ENCODE measurements at regions not wholly inside any gene's neighbourhood (a gene's known extent, or its start where the extent isn't known, plus 50 kb on each side); places are given as distances from the start of the nearest gene placed in this dataset.

DNA sequence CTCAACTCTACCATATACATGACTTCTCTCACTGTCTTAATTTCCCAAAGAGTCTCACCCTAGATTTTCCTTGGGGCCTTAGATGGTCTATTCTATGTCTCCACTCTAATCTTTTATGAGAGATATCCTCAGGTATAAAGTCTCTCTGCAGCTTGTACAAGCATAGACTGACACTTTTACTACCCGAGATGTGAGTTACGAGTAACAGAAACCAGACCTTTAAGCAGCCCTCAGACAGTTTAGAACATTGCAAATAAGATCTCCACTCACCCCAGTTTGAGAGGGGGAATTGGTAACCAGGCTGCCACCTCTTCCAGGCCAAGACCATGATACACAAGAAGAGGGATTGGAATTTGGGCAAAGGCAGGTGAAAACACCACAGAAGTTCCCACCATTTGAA lies 542.5 kb downstream of the TLE4 start:
- Histone ChIP-seq H3K9ac (ENCODE audit: low read length) (no peak overlapping the region), H3K79me1 (replicated peaks; ENCODE audit: low read length, poor library complexity, severe bottlenecking) (no peaks in the 10 kb centered on the region), H3K14ac (ENCODE audit: low read length in 2 of 2) (no peak overlapping the region), H3K27ac (ENCODE audit: low read length, poor library complexity, severe bottlenecking) (no peak overlapping the region), H3K4me1 (ENCODE audit: control insufficient read depth, insufficient read depth, low read depth, low read length) (no peaks in the 10 kb centered on the region), H2BK5ac (ENCODE audit: low read depth, low read length, poor library complexity, severe bottlenecking) (no peak overlapping the region), H3K27me3 (ENCODE audit: control insufficient read depth in 1 of 2, insufficient read depth in 1 of 2, low read length in 2 of 2) (no peaks in the 10 kb centered on the region), H3K4me2 (ENCODE audit: low read length, poor library complexity, severe bottlenecking) (no peak overlapping the region), H3K4me3 (ENCODE audit: insufficient read depth in 1 of 2, low read depth in 1 of 2, low read length in 2 of 2) (no peak overlapping the region), H3K23ac (ENCODE audit: low read length in 2 of 2) (no peak overlapping the region), H2AK5ac (ENCODE audit: low read length, severe bottlenecking) (no peak overlapping the region), H3K9me3 (ENCODE audit: control insufficient read depth, low read length) (peaks cover 15% of the 10 kb centered on the region), H2BK120ac (ENCODE audit: low read depth, low read length) (no peak overlapping the region), H3K4ac (ENCODE audit: low read depth in 1 of 2, low read length in 2 of 2) (no peak overlapping the region), H3K36me3 (ENCODE audit: control insufficient read depth in 1 of 2, insufficient read depth in 2 of 2, low read depth in 1 of 2, low read length in 2 of 2) (no peaks in the 10 kb centered on the region), H2BK12ac (ENCODE audit: low read length in 2 of 2) (no peak overlapping the region), H4K91ac (ENCODE audit: low read length) (no peak overlapping the region), H4K8ac (ENCODE audit: low read length) (no peak overlapping the region), H3K18ac (ENCODE audit: low read depth in 1 of 2, low read length in 2 of 2) (no peak overlapping the region), H2AFZ (ENCODE audit: low read depth, low read length) (no peak overlapping the region), H2BK15ac (ENCODE audit: low read depth, poor library complexity, severe bottlenecking) (no peak overlapping the region)
- DNase-seq: no peak
- 83% methylated on average over 1 of the region's 2 CpGs for WGBS

- H4K91ac ChIP-seq (ENCODE audit: low read length): no peak overlapping the region
- WGBS: 48% methylated on average over 3 of the region's 3 CpGs
- no peak overlapping the region for H2AFZ ChIP-seq (ENCODE audit: low read depth, low read length)
- H3K4me1 ChIP-seq (ENCODE audit: control insufficient read depth, insufficient read depth, low read depth, low read length): no peaks in the 10 kb centered on the region
- H3K14ac ChIP-seq (ENCODE audit: low read length in 2 of 2): no peak overlapping the region
- H3K27ac ChIP-seq (ENCODE audit: low read length, poor library complexity, severe bottlenecking): no peak overlapping the region
- H2AK5ac ChIP-seq (ENCODE audit: low read length, severe bottlenecking): no peak overlapping the region
- no peaks in the 10 kb centered on the region for H3K79me1 ChIP-seq (replicated peaks; ENCODE audit: low read length, poor library complexity, severe bottlenecking)
- H3K36me3 ChIP-seq (ENCODE audit: control insufficient read depth in 1 of 2, insufficient read depth in 2 of 2, low read depth in 1 of 2, low read length in 2 of 2): no peaks in the 10 kb centered on the region
- no peaks in the 10 kb centered on the region for H3K9me3 ChIP-seq (ENCODE audit: control insufficient read depth, low read length)
- no peak overlapping the region for H3K23ac ChIP-seq (ENCODE audit: low read length in 2 of 2)
- no peak overlapping the region for H2BK120ac ChIP-seq (ENCODE audit: low read depth, low read length)
- no peak overlapping the region for H2BK5ac ChIP-seq (ENCODE audit: low read depth, low read length, poor library complexity, severe bottlenecking)
- H3K4ac ChIP-seq (ENCODE audit: low read depth in 1 of 2, low read length in 2 of 2): no peak overlapping the region
- no peak overlapping the region for H3K9ac ChIP-seq (ENCODE audit: low read length)
- H3K4me2 ChIP-seq (ENCODE audit: low read length, poor library complexity, severe bottlenecking): no peak overlapping the region
- no peak overlapping the region for H4K8ac ChIP-seq (ENCODE audit: low read length)
- H3K27me3 ChIP-seq (ENCODE audit: control insufficient read depth in 1 of 2, insufficient read depth in 1 of 2, low read length in 2 of 2): no peaks in the 10 kb centered on the region
- no peak overlapping the region for H2BK15ac ChIP-seq (ENCODE audit: low read depth, poor library complexity, severe bottlenecking)
- H2BK12ac ChIP-seq (ENCODE audit: low read length in 2 of 2): no peak overlapping the region
- no peak for DNase-seq
- no peak overlapping the region for H3K4me3 ChIP-seq (ENCODE audit: insufficient read depth in 1 of 2, low read depth in 1 of 2, low read length in 2 of 2)
- H3K18ac ChIP-seq (ENCODE audit: low read depth in 1 of 2, low read length in 2 of 2): no peak overlapping the region
These were observed 536.3 kb downstream of the TLE4 start for GRCh38 chr9:80107931-80108660.

- Histone ChIP-seq H4K91ac (ENCODE audit: low read length) (no peak overlapping the region), H2AFZ (ENCODE audit: low read depth, low read length) (no peak overlapping the region), H3K79me1 (replicated peaks; ENCODE audit: low read length, poor library complexity, severe bottlenecking) (no peaks in the 10 kb centered on the region), H2AK5ac (ENCODE audit: low read length, severe bottlenecking) (no peak overlapping the region), H4K8ac (ENCODE audit: low read length) (no peak overlapping the region), H3K9ac (ENCODE audit: low read length) (no peak overlapping the region), H3K27ac (ENCODE audit: low read length, poor library complexity, severe bottlenecking) (no peak overlapping the region), H3K23ac (ENCODE audit: low read length in 2 of 2) (no peak overlapping the region), H2BK12ac (ENCODE audit: low read length in 2 of 2) (no peak overlapping the region), H3K4me1 (ENCODE audit: control insufficient read depth, insufficient read depth, low read depth, low read length) (no peaks in the 10 kb centered on the region), H3K14ac (ENCODE audit: low read length in 2 of 2) (no peak overlapping the region), H2BK5ac (ENCODE audit: low read depth, low read length, poor library complexity, severe bottlenecking) (no peak overlapping the region), H3K27me3 (ENCODE audit: control insufficient read depth in 1 of 2, insufficient read depth in 1 of 2, low read length in 2 of 2) (no peaks in the 10 kb centered on the region), H3K18ac (ENCODE audit: low read depth in 1 of 2, low read length in 2 of 2) (no peak overlapping the region), H3K9me3 (ENCODE audit: control insufficient read depth, low read length) (peaks cover 6% of the 10 kb centered on the region), H3K4me2 (ENCODE audit: low read length, poor library complexity, severe bottlenecking) (no peak overlapping the region), H3K4me3 (ENCODE audit: insufficient read depth in 1 of 2, low read depth in 1 of 2, low read length in 2 of 2) (no peak overlapping the region), H2BK120ac (ENCODE audit: low read depth, low read length) (no peak overlapping the region), H3K4ac (ENCODE audit: low read depth in 1 of 2, low read length in 2 of 2) (no peak overlapping the region), H3K36me3 (ENCODE audit: control insufficient read depth in 1 of 2, insufficient read depth in 2 of 2, low read depth in 1 of 2, low read length in 2 of 2) (no peaks in the 10 kb centered on the region), H2BK15ac (ENCODE audit: low read depth, poor library complexity, severe bottlenecking) (no peak overlapping the region)
- 93% methylated on average over 4 of the region's 4 CpGs for WGBS
- DNase-seq: no peak
These were observed 525.7 kb downstream of the TLE4 start for GRCh38 chr9:80097476-80097875.

- Histone ChIP-seq H3K9me3 (ENCODE audit: control insufficient read depth, low read length) (peaks cover 3% of the 10 kb centered on the region), H3K79me1 (replicated peaks; ENCODE audit: low read length, poor library complexity, severe bottlenecking) (no peaks in the 10 kb centered on the region), H3K27ac (ENCODE audit: low read length, poor library complexity, severe bottlenecking) (no peak overlapping the region), H3K36me3 (ENCODE audit: control insufficient read depth in 1 of 2, insufficient read depth in 2 of 2, low read depth in 1 of 2, low read length in 2 of 2) (no peaks in the 10 kb centered on the region), H2BK15ac (ENCODE audit: low read depth, poor library complexity, severe bottlenecking) (no peak overlapping the region), H3K4me3 (ENCODE audit: insufficient read depth in 1 of 2, low read depth in 1 of 2, low read length in 2 of 2) (no peak overlapping the region), H3K4me2 (ENCODE audit: low read length, poor library complexity, severe bottlenecking) (no peak overlapping the region), H4K8ac (ENCODE audit: low read length) (no peak overlapping the region), H3K9ac (ENCODE audit: low read length) (no peak overlapping the region), H2BK5ac (ENCODE audit: low read depth, low read length, poor library complexity, severe bottlenecking) (no peak overlapping the region), H4K91ac (ENCODE audit: low read length) (no peak overlapping the region), H2AK5ac (ENCODE audit: low read length, severe bottlenecking) (no peak overlapping the region), H3K4me1 (ENCODE audit: control insufficient read depth, insufficient read depth, low read depth, low read length) (no peaks in the 10 kb centered on the region), H3K23ac (ENCODE audit: low read length in 2 of 2) (no peak overlapping the region), H3K27me3 (ENCODE audit: control insufficient read depth in 1 of 2, insufficient read depth in 1 of 2, low read length in 2 of 2) (no peaks in the 10 kb centered on the region), H2BK120ac (ENCODE audit: low read depth, low read length) (no peak overlapping the region), H2BK12ac (ENCODE audit: low read length in 2 of 2) (no peak overlapping the region), H3K18ac (ENCODE audit: low read depth in 1 of 2, low read length in 2 of 2) (no peak overlapping the region), H3K4ac (ENCODE audit: low read depth in 1 of 2, low read length in 2 of 2) (no peak overlapping the region), H3K14ac (ENCODE audit: low read length in 2 of 2) (no peak overlapping the region), H2AFZ (ENCODE audit: low read depth, low read length) (no peak overlapping the region)
- DNase-seq: no peak
- no CpG with 5 or more reads among the region's 1 CpG for WGBS
These were observed 522.5 kb downstream of the TLE4 start for GRCh38 chr9:80094176-80094771.

Data from mesenchymal stem cell (in vitro differentiated cells and primary cell).